ENCODE measurements at regions not wholly inside any gene's neighbourhood (a gene's known extent, or its start where the extent isn't known, plus 50 kb on each side); places are given as distances from the start of the nearest gene placed in this dataset.

DNA sequence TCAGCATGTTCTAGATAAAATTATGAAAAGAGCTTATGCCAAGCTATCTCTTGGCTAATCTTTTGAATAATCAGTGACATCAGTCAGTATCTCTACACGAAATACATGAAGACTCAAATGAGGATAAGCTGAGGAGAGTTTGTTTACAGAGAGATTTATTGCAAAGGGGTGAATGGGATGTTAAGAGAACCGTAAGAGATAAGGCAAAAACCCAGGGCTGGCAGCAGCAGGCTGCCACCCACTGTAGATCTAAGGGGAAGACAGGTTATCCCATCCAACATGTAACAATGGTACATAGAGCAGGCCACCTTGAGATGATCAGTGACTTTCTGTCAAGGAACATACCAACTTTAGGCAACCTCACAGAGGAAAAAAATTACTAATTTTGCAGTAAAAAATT lies 432.1 kb upstream of the NR3C2 start:
- Histone ChIP-seq H3K27me3 (ENCODE audit: insufficient read depth) (peaks cover 10% of the 10 kb centered on the region), H3K79me2 (ENCODE audit: insufficient read depth) (no peaks in the 10 kb centered on the region), H3K9me2 (no peaks in the 10 kb centered on the region; the same call in 1 of the 2 replicates), H3K4me1 (ENCODE audit: control insufficient read depth in 1 of 2, insufficient read depth in 2 of 2, low read depth in 1 of 2, low read length in 1 of 2) (no peaks in the 10 kb centered on the region), H3K36me3 (replicated peaks in 1 of 2; ENCODE audit: control insufficient read depth in 1 of 2, insufficient read depth in 2 of 2, low read length in 1 of 2) (no peaks in the 10 kb centered on the region), H4K20me1 (ENCODE audit: insufficient read depth) (no peaks in the 10 kb centered on the region), H3F3A (replicated peaks; ENCODE audit: insufficient read depth) (no peaks in the 10 kb centered on the region), H3K27ac (ENCODE audit: low read depth in 2 of 2, low read length in 1 of 2) (no peak overlapping the region), H3K4me2 (no peak overlapping the region), H3K4me3 (ENCODE audit: low read depth in 2 of 2, low read length in 1 of 2) (no peak overlapping the region), H3K9ac (no peak overlapping the region), H3K9me3 (no peaks in the 10 kb centered on the region), H2AFZ (ENCODE audit: low read depth) (no peak overlapping the region)
- 3% methylated on average over 2 of the region's 2 CpGs for WGBS (ENCODE audit: low lambda C conversion rate)
- TF ChIP-seq POLR2AphosphoS5 (IDR thresholded peaks at IDR 0.05; ENCODE audit: low read depth, low read length) (no peak), RFX5 (IDR thresholded peaks at IDR 0.05; ENCODE audit: low read length) (no peak), USF2 (IDR thresholded peaks at IDR 0.05; ENCODE audit: borderline replicate concordance, low read depth, low read length) (no peak), SIN3A (IDR thresholded peaks at IDR 0.05; ENCODE audit: borderline replicate concordance, low read depth, low read length) (no peak), TEAD4 (IDR thresholded peaks at IDR 0.05; ENCODE audit: borderline replicate concordance, insufficient read depth) (no peak)
- ChIA-PET POLR2A (no interaction called here), CTCF (interaction anchor here (1.1 kb wide), 1 partner anchor 40 kb away, joined by 3 read pairs; no protein-coding TSS in a partner anchor)
- no peak for DNase-seq

- Histone ChIP-seq H3K4me2 (no peak overlapping the region), H4K20me1 (ENCODE audit: insufficient read depth) (no peaks in the 10 kb centered on the region), H3K4me3 (ENCODE audit: low read depth in 2 of 2, low read length in 1 of 2) (no peak overlapping the region), H3K36me3 (replicated peaks in 1 of 2; ENCODE audit: control insufficient read depth in 1 of 2, insufficient read depth in 2 of 2, low read length in 1 of 2) (no peaks in the 10 kb centered on the region), H3K27me3 (ENCODE audit: insufficient read depth) (peaks cover 10% of the 10 kb centered on the region; the same call in 1 of the 2 replicates), H3K27ac (ENCODE audit: low read depth in 2 of 2, low read length in 1 of 2) (no peak overlapping the region), H3F3A (replicated peaks; ENCODE audit: insufficient read depth) (no peaks in the 10 kb centered on the region), H2AFZ (ENCODE audit: low read depth) (no peak overlapping the region), H3K9me2 (no peaks in the 10 kb centered on the region), H3K9ac (no peak overlapping the region), H3K4me1 (ENCODE audit: control insufficient read depth in 1 of 2, insufficient read depth in 2 of 2, low read depth in 1 of 2, low read length in 1 of 2) (no peaks in the 10 kb centered on the region), H3K9me3 (no peaks in the 10 kb centered on the region), H3K79me2 (ENCODE audit: insufficient read depth) (no peaks in the 10 kb centered on the region)
- no peak for TF ChIP-seq RCOR1 (IDR thresholded peaks at IDR 0.05; ENCODE audit: low read length)
- POLR2A ChIA-PET = no interaction called here
- CTCF ChIA-PET = no interaction called here
- WGBS (ENCODE audit: low lambda C conversion rate) = 5% methylated on average over 8 of the region's 8 CpGs
- no peak for DNase-seq
Measured at GRCh38 chr4:148868191-148868590, 426.0 kb upstream of the NR3C2 start.

DNA sequence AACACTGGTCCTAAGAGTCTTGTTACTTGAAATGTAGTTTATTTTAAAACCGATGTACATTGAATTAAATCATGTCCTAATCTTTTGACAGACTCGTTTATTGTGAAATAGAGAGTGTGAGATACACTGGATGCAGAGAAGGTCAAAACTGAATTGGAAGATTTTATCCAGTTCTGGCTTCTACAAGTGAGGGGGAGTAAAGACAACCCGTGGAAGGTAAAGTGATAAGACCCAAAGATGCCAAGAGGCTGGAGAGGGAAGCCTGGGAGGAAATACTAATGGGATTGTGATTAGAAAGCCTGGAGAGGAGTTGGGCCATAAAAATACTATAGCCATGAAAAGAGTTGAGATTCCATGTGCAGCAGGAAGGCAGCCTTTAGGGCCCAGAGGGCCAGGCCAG lies 424.5 kb upstream of the NR3C2 start:
- H3K27ac ChIP-seq (ENCODE audit: low read depth in 2 of 2, low read length in 1 of 2) = no peak overlapping the region
- no peaks in the 10 kb centered on the region for H3K9me2 ChIP-seq
- H2AFZ ChIP-seq (ENCODE audit: low read depth) = no peak overlapping the region
- no peak for DNase-seq
- H3K79me2 ChIP-seq (ENCODE audit: insufficient read depth) = no peaks in the 10 kb centered on the region
- no peak overlapping the region for H3K4me3 ChIP-seq (ENCODE audit: low read depth in 2 of 2, low read length in 1 of 2)
- H3K9me3 ChIP-seq = no peaks in the 10 kb centered on the region
- no peaks in the 10 kb centered on the region for H4K20me1 ChIP-seq (ENCODE audit: insufficient read depth)
- 2% methylated on average over 3 of the region's 3 CpGs for whole genome bisulfite sequencing (ENCODE audit: low lambda C conversion rate)
- no peaks in the 10 kb centered on the region for H3F3A ChIP-seq (replicated peaks; ENCODE audit: insufficient read depth)
- peaks cover 6% of the 10 kb centered on the region; the same call in 1 of the 2 replicates for H3K27me3 ChIP-seq (ENCODE audit: insufficient read depth)
- ChIA-PET CTCF (no interaction called here), POLR2A (no interaction called here)
- H3K4me1 ChIP-seq (ENCODE audit: control insufficient read depth in 1 of 2, insufficient read depth in 2 of 2, low read depth in 1 of 2, low read length in 1 of 2) = no peaks in the 10 kb centered on the region
- no peaks in the 10 kb centered on the region for H3K36me3 ChIP-seq (replicated peaks in 1 of 2; ENCODE audit: control insufficient read depth in 1 of 2, insufficient read depth in 2 of 2, low read length in 1 of 2)
- H3K4me2 ChIP-seq = no peak overlapping the region
- H3K9ac ChIP-seq = no peak overlapping the region
- TF ChIP-seq, protein P1, sequence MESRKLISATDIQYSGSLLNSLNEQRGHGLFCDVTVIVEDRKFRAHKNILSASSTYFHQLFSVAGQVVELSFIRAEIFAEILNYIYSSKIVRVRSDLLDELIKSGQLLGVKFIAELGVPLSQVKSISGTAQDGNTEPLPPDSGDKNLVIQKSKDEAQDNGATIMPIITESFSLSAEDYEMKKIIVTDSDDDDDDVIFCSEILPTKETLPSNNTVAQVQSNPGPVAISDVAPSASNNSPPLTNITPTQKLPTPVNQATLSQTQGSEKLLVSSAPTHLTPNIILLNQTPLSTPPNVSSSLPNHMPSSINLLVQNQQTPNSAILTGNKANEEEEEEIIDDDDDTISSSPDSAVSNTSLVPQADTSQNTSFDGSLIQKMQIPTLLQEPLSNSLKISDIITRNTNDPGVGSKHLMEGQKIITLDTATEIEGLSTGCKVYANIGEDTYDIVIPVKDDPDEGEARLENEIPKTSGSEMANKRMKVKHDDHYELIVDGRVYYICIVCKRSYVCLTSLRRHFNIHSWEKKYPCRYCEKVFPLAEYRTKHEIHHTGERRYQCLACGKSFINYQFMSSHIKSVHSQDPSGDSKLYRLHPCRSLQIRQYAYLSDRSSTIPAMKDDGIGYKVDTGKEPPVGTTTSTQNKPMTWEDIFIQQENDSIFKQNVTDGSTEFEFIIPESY (IDR thresholded peaks at IDR 0.05; ENCODE audit: borderline replicate concordance, low read depth) = no peak
- no peak for TF ChIP-seq TEAD4 (IDR thresholded peaks at IDR 0.05; ENCODE audit: borderline replicate concordance, insufficient read depth)
- TF ChIP-seq FOXJ3 (CRISPR knock-in tag; IDR thresholded peaks at IDR 0.05) = no peak
- TF ChIP-seq, protein P2, sequence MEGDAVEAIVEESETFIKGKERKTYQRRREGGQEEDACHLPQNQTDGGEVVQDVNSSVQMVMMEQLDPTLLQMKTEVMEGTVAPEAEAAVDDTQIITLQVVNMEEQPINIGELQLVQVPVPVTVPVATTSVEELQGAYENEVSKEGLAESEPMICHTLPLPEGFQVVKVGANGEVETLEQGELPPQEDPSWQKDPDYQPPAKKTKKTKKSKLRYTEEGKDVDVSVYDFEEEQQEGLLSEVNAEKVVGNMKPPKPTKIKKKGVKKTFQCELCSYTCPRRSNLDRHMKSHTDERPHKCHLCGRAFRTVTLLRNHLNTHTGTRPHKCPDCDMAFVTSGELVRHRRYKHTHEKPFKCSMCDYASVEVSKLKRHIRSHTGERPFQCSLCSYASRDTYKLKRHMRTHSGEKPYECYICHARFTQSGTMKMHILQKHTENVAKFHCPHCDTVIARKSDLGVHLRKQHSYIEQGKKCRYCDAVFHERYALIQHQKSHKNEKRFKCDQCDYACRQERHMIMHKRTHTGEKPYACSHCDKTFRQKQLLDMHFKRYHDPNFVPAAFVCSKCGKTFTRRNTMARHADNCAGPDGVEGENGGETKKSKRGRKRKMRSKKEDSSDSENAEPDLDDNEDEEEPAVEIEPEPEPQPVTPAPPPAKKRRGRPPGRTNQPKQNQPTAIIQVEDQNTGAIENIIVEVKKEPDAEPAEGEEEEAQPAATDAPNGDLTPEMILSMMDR (IDR thresholded peaks at IDR 0.05) = no peak
- TF ChIP-seq RAD21 (IDR thresholded peaks at IDR 0.05; ENCODE audit: low read length) = no peak
- no peak for TF ChIP-seq RCOR1 (IDR thresholded peaks at IDR 0.05; ENCODE audit: low read length)
- TF ChIP-seq, protein P3, sequence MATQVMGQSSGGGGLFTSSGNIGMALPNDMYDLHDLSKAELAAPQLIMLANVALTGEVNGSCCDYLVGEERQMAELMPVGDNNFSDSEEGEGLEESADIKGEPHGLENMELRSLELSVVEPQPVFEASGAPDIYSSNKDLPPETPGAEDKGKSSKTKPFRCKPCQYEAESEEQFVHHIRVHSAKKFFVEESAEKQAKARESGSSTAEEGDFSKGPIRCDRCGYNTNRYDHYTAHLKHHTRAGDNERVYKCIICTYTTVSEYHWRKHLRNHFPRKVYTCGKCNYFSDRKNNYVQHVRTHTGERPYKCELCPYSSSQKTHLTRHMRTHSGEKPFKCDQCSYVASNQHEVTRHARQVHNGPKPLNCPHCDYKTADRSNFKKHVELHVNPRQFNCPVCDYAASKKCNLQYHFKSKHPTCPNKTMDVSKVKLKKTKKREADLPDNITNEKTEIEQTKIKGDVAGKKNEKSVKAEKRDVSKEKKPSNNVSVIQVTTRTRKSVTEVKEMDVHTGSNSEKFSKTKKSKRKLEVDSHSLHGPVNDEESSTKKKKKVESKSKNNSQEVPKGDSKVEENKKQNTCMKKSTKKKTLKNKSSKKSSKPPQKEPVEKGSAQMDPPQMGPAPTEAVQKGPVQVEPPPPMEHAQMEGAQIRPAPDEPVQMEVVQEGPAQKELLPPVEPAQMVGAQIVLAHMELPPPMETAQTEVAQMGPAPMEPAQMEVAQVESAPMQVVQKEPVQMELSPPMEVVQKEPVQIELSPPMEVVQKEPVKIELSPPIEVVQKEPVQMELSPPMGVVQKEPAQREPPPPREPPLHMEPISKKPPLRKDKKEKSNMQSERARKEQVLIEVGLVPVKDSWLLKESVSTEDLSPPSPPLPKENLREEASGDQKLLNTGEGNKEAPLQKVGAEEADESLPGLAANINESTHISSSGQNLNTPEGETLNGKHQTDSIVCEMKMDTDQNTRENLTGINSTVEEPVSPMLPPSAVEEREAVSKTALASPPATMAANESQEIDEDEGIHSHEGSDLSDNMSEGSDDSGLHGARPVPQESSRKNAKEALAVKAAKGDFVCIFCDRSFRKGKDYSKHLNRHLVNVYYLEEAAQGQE (IDR thresholded peaks at IDR 0.05; ENCODE audit: low read depth, low read length) = no peak
- TF ChIP-seq CHD2 (IDR thresholded peaks at IDR 0.05; ENCODE audit: low read length, partially characterized antibody) = no peak

All from SK-N-SH (cell line).